Hepatocyte (in vitro differentiated cells): ENCODE measurements at regions not wholly inside any gene's neighbourhood (a gene's known extent, or its start where the extent isn't known, plus 50 kb on each side); places are given as distances from the start of the nearest gene placed in this dataset.
A peak's percentile ranks its signal among the peaks of the same experiment; 100 is the strongest.

Source experiments
- DNase-seq: peaks from one replicate; pipeline ENCODE4 v3.0.0-alpha.2; 2016; ENCODE audit warnings: low spot score
- H2AFZ ChIP-seq: fragments of 200-600 bp; sonication (generic); 2 replicates; pipeline ENCODE4 v1.6.0; 2016; ENCODE audit warnings: antibody characterized with exemption, mild to moderate bottlenecking
- H3K27ac ChIP-seq: fragments of 200-600 bp; sonication (generic); 2 replicates; pipeline ENCODE4 v1.5.1; 2016; ENCODE audit warnings: mild to moderate bottlenecking
- H3K27me3 ChIP-seq: fragments of 200-600 bp; sonication (generic); 2 replicates; pipeline ENCODE4 v1.6.1; 2016
- H3K36me3 ChIP-seq: fragments of 200-600 bp; sonication (generic); replicated peaks from 2 replicates; pipeline ENCODE4 v1.5.1; 2016; ENCODE audit warnings: low read depth; ENCODE audit not compliant: insufficient read depth
- H3K4me1 ChIP-seq: fragments of 200-600 bp; sonication (generic); 2 replicates; pipeline ENCODE4 v1.5.1; 2016; ENCODE audit warnings: mild to moderate bottlenecking, moderate library complexity; ENCODE audit not compliant: insufficient read depth
- H3K4me2 ChIP-seq: fragments of 200-600 bp; sonication (generic); 2 replicates; pipeline ENCODE4 v1.6.0; 2016
- H3K4me3 ChIP-seq: fragments of 200-600 bp; sonication (generic); 2 replicates; pipeline ENCODE4 v1.5.1; 2016; ENCODE audit warnings: mild to moderate bottlenecking
- H3K79me2 ChIP-seq: fragments of 200-600 bp; sonication (generic); 2 replicates; pipeline ENCODE4 v1.6.0; 2017; ENCODE audit warnings: mild to moderate bottlenecking
- H3K9me2 ChIP-seq: fragments of 200-600 bp; sonication (generic); replicated peaks from 2 replicates; pipeline ENCODE4 v1.6.0; 2017; ENCODE audit warnings: mild to moderate bottlenecking; ENCODE audit not compliant: insufficient read depth
- H3K9me3 ChIP-seq: fragments of 200-600 bp; sonication (generic); 2 replicates; pipeline ENCODE4 v1.5.1; 2016; ENCODE audit warnings: low read depth, mild to moderate bottlenecking
- H4K20me1 ChIP-seq: fragments of 200-600 bp; sonication (generic); 2 replicates; pipeline ENCODE4 v1.6.0; 2016; ENCODE audit warnings: mild to moderate bottlenecking; ENCODE audit not compliant: insufficient read depth, poor library complexity, severe bottlenecking
- EZH2 ChIP-seq: fragments of 200-600 bp; sonication (generic); IDR thresholded peaks from 2 replicates; pipeline ENCODE4 v1.6.1; 2016; ENCODE audit warnings: antibody characterized with exemption, mild to moderate bottlenecking, borderline replicate concordance
- EZH2phosphoT487 ChIP-seq: fragments of 200-600 bp; sonication (generic); IDR thresholded peaks from one replicate; pipeline ENCODE4 v1.6.1; 2018; ENCODE audit warnings: antibody characterized with exemption, mild to moderate bottlenecking, low read depth, moderate library complexity; ENCODE audit not compliant: unreplicated experiment, severe bottlenecking
- WGBS: methylation state at CpG from one replicate; pipeline ENCODE4 v1.1.6; 2016; ENCODE audit warnings: low lambda C conversion rate; ENCODE audit errors: missing lambda C conversion rate; 5-methylcytosine and 5-hydroxymethylcytosine counted together
- TF ChIP-seq, protein P1 (sequence below): fragments of 200-600 bp; sonication (generic); IDR thresholded peaks from 2 replicates; pipeline ENCODE4 v1.5.1; 2016; ENCODE audit warnings: antibody characterized with exemption, mild to moderate bottlenecking; ENCODE audit not compliant: poor library complexity

DNA sequence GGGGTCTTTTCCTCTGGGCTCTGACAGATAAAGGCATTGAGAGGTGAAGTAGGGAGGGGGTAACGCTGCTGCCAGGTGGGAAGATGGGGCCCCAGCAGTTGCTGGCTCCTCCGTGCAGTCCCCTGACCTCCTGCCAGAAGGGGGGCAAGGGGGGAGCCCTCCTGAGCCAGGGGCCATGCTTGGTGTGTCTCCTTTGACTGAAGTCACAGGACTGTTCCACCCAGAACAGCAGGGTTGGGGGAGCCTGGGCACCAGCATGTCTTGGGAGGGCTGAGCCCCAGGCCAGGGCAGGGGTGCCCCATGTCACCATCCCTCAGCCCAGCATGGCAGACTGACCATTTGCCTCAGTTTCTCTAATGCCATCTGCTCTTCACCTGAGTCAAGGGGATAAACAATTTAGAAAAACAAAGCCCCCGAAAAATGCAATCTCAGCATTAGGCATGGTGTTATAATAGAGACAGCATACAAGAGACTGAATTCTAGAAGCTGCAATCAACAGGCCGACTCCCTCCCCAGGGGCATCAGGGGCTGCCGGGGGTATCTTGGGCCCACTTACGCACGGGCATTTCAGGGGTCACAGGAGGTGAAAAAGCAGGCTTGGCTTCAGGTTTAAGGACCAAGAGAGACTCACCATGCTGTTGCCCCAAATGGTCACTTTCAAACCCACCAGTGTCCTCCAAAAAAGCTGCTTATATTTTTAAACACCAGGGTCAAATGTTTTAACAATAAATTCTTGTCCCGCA is 108.6 kb upstream of the GPR26 start:
- Histone ChIP-seq H3K4me3 (no peak overlapping the region), H3K79me2 (no peaks in the 10 kb centered on the region), H3K9me3 (no peaks in the 10 kb centered on the region), H3K4me2 (no peak overlapping the region), H3K9me2 (no peaks in the 10 kb centered on the region), H3K4me1 (no peaks in the 10 kb centered on the region), H3K27me3 (peaks cover 19% of the 10 kb centered on the region), H2AFZ (no peak overlapping the region), H3K36me3 (no peaks in the 10 kb centered on the region), H4K20me1 (no peaks in the 10 kb centered on the region), H3K27ac (no peak overlapping the region)
- DNase-seq = no peak
- 83% methylated on average over 7 of the region's 8 CpGs for WGBS
- TF ChIP-seq EZH2phosphoT487 = no peak
- TF ChIP-seq EZH2 = no peak
- TF ChIP-seq, protein P1, sequence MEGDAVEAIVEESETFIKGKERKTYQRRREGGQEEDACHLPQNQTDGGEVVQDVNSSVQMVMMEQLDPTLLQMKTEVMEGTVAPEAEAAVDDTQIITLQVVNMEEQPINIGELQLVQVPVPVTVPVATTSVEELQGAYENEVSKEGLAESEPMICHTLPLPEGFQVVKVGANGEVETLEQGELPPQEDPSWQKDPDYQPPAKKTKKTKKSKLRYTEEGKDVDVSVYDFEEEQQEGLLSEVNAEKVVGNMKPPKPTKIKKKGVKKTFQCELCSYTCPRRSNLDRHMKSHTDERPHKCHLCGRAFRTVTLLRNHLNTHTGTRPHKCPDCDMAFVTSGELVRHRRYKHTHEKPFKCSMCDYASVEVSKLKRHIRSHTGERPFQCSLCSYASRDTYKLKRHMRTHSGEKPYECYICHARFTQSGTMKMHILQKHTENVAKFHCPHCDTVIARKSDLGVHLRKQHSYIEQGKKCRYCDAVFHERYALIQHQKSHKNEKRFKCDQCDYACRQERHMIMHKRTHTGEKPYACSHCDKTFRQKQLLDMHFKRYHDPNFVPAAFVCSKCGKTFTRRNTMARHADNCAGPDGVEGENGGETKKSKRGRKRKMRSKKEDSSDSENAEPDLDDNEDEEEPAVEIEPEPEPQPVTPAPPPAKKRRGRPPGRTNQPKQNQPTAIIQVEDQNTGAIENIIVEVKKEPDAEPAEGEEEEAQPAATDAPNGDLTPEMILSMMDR = no peak

DNA sequence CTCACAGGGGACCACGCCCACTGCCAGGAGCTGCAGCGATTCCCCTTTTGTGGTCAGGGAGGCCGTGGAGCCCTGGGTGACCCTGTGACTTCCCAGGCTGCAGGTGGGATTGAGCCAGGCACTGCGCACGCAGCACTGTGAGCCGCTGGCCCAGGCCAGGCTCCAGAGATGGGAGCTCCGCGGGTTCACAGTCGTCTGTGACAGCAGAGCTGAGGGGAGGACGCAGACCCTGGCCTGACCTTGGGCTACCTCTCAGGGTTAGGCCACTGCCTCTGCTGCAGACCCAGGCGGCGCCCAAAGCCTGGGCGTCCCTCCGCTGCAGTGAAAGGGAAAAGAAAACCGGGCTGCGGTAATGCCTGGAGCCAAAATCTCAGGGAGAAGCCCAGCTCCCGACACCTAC is 107.5 kb upstream of the GPR26 start:
- Histone ChIP-seq H3K27ac (no peak overlapping the region), H3K9me2 (no peaks in the 10 kb centered on the region), H3K4me3 (no peak overlapping the region), H3K36me3 (no peaks in the 10 kb centered on the region), H3K79me2 (no peaks in the 10 kb centered on the region), H3K9me3 (no peaks in the 10 kb centered on the region), H3K27me3 (peaks cover 17% of the 10 kb centered on the region), H3K4me1 (no peaks in the 10 kb centered on the region), H4K20me1 (no peaks in the 10 kb centered on the region), H2AFZ (no peak overlapping the region), H3K4me2 (no peak overlapping the region)
- DNase-seq = no peak
- TF ChIP-seq EZH2phosphoT487 = no peak
- 76% methylated on average over 17 of the region's 17 CpGs for WGBS

- Histone ChIP-seq H3K27ac (no peak overlapping the region), H3K4me1 (no peaks in the 10 kb centered on the region), H3K4me3 (no peak overlapping the region), H2AFZ (no peak overlapping the region), H3K4me2 (no peak overlapping the region), H3K9me2 (no peaks in the 10 kb centered on the region), H3K27me3 (peaks cover 11% of the 10 kb centered on the region), H3K36me3 (no peaks in the 10 kb centered on the region), H3K79me2 (no peaks in the 10 kb centered on the region), H3K9me3 (no peaks in the 10 kb centered on the region), H4K20me1 (no peaks in the 10 kb centered on the region)
- WGBS = 56% methylated on average over 28 of the region's 28 CpGs
- no peak for TF ChIP-seq EZH2phosphoT487
- TF ChIP-seq, protein P1 = peak; percentile 92
- DNase-seq = peak; percentile 75
Measured at GRCh38 chr10:123559066-123559822, 106.9 kb upstream of the GPR26 start.

GRCh38 chr10:123559823-123560092 is 106.4 kb upstream of the GPR26 start:
- 82% methylated on average over 7 of the region's 7 CpGs for WGBS
- no peak overlapping the region for H3K4me2 ChIP-seq
- DNase-seq = no peak

More at GRCh38 chr10:123559823-123560092, 106.4 kb upstream of the GPR26 start:
- H3K79me2 ChIP-seq = no peaks in the 10 kb centered on the region
- H3K4me3 ChIP-seq = no peak overlapping the region
- no peaks in the 10 kb centered on the region for H4K20me1 ChIP-seq
- no peak overlapping the region for H3K27ac ChIP-seq
- H2AFZ ChIP-seq = no peak overlapping the region
- peaks cover 6% of the 10 kb centered on the region for H3K27me3 ChIP-seq
- no peaks in the 10 kb centered on the region for H3K9me2 ChIP-seq
- H3K36me3 ChIP-seq = no peaks in the 10 kb centered on the region
- H3K4me1 ChIP-seq = no peaks in the 10 kb centered on the region
- TF ChIP-seq EZH2phosphoT487 = no peak
- TF ChIP-seq, protein P1 = no peak
- no peaks in the 10 kb centered on the region for H3K9me3 ChIP-seq
